HEK293 (cell line): ENCODE measurements at regions not wholly inside any gene's neighbourhood (a gene's known extent, or its start where the extent isn't known, plus 50 kb on each side); places are given as distances from the start of the nearest gene placed in this dataset.

Experiments
- CTCF ChIA-PET: fragments of 350-600 bp; formaldehyde crosslinking; extraction: SDS; loops from one replicate; lab custom pipeline; 2021; ENCODE audit warnings: antibody characterized with exemption; lab: Yijun Ruan, JAX
- POLR2A ChIA-PET: fragments of 300-600 bp; formaldehyde crosslinking; extraction: SDS; loops from one replicate; lab custom pipeline; 2020; ENCODE audit warnings: antibody characterized with exemption, inconsistent platforms; lab: Yijun Ruan, JAX
- H3K27ac ChIP-seq: fragments of 200-500 bp; sonication (Bioruptor generic); 2 replicates; pipeline ENCODE4 v1.5.1; 2014; ENCODE audit warnings: low read depth, low read length, control low read depth, inconsistent platforms; ENCODE audit errors: extremely low read depth
- H3K36me3 ChIP-seq, 2 experiments: fragments of 200-500 bp in 1 of 2; sonication (Bioruptor generic) in 1 of 2; 1 replicate in 1 of 2; 2 replicates in 1 of 2; pipeline ENCODE4 v1.5.1; 2014 to 2017; ENCODE audit warnings: inconsistent platforms in 2 of 2, low read length in 2 of 2; ENCODE audit not compliant: control insufficient read depth in 2 of 2, insufficient read depth in 1 of 2
- H3K4me1 ChIP-seq: fragments of 200-500 bp; sonication (Bioruptor generic); 2 replicates; pipeline ENCODE4 v1.5.1; 2014; ENCODE audit warnings: mild to moderate bottlenecking, low read length, inconsistent platforms; ENCODE audit not compliant: control insufficient read depth, insufficient read depth
- H3K4me3 ChIP-seq: 2 replicates; pipeline ENCODE4 v1.5.1; 2011; ENCODE audit warnings: low read depth, mild to moderate bottlenecking, control low read depth, low read length, moderate library complexity
- H3K9me3 ChIP-seq: fragments of 200-500 bp; sonication (Bioruptor generic); 2 replicates; pipeline ENCODE4 v1.5.1; 2014; ENCODE audit warnings: low read depth, low read length, inconsistent platforms; ENCODE audit not compliant: control insufficient read depth, insufficient read depth
- KLF17 ChIP-seq: fragments of 450-650 bp; formaldehyde crosslinking; IDR thresholded peaks from 2 replicates; pipeline ENCODE4 v1.5.1; 2016; ENCODE audit warnings: missing biosample characterization, missing genetic modification characterization
- ZEB2 ChIP-seq: fragments of 450-650 bp; formaldehyde crosslinking; IDR thresholded peaks from 2 replicates; pipeline ENCODE4 v1.5.1; 2016; ENCODE audit warnings: missing biosample characterization, missing genetic modification characterization
- ZNF146 ChIP-seq: fragments of 450-650 bp; formaldehyde crosslinking; IDR thresholded peaks from 2 replicates; pipeline ENCODE4 v1.5.1; 2016; ENCODE audit warnings: missing biosample characterization, missing genetic modification characterization
- ZNF274 ChIP-seq, 2 experiments: fragments of 200-500 bp in 1 of 2; fragments of 450-650 bp in 1 of 2; sonication (Bioruptor generic) in 1 of 2; formaldehyde crosslinking in 1 of 2; IDR thresholded peaks; 2 replicates each; pipeline versions ENCODE4 v1.5.1 to v1.6.1; 2014 to 2016; ENCODE audit warnings: borderline replicate concordance in 1 of 2, inconsistent platforms in 1 of 2, low read length in 1 of 2, missing biosample characterization in 1 of 2, missing genetic modification characterization in 1 of 2
- ZNF350 ChIP-seq: fragments of 450-650 bp; formaldehyde crosslinking; IDR thresholded peaks from 2 replicates; pipeline ENCODE4 v1.5.0; 2017; ENCODE audit warnings: missing biosample characterization, mild to moderate bottlenecking, missing genetic modification characterization
- ZNF423 ChIP-seq: fragments of 450-650 bp; formaldehyde crosslinking; IDR thresholded peaks from 2 replicates; pipeline ENCODE4 v1.5.1; 2016; ENCODE audit warnings: missing biosample characterization, missing genetic modification characterization
- ZNF521 ChIP-seq: fragments of 450-650 bp; formaldehyde crosslinking; IDR thresholded peaks from 2 replicates; pipeline ENCODE4 v1.5.1; 2017; ENCODE audit warnings: missing biosample characterization, mild to moderate bottlenecking, missing genetic modification characterization
- ZNF704 ChIP-seq: fragments of 450-650 bp; formaldehyde crosslinking; IDR thresholded peaks from 2 replicates; pipeline ENCODE4 v1.5.1; 2016; ENCODE audit warnings: missing biosample characterization, missing genetic modification characterization
- ZNF776 ChIP-seq: fragments of 450-650 bp; formaldehyde crosslinking; IDR thresholded peaks from 2 replicates; pipeline ENCODE4 v1.5.0; 2017; ENCODE audit warnings: missing biosample characterization, missing genetic modification characterization, borderline replicate concordance
- TF ChIP-seq, protein P1 (sequence below): fragments of 450-650 bp; formaldehyde crosslinking; IDR thresholded peaks from 2 replicates; pipeline ENCODE4 v1.5.1; 2017; ENCODE audit warnings: missing biosample characterization, missing genetic modification characterization
- TF ChIP-seq, protein P2 (sequence below): fragments of 450-650 bp; formaldehyde crosslinking; conservative IDR thresholded peaks from 2 replicates; pipeline ENCODE4 v1.5.1; 2016; ENCODE audit warnings: low read depth, missing biosample characterization, missing genetic modification characterization
- TF ChIP-seq, protein P3 (sequence below): fragments of 450-650 bp; formaldehyde crosslinking; IDR thresholded peaks from 2 replicates; pipeline ENCODE4 v1.5.1; 2017; ENCODE audit warnings: missing biosample characterization, missing genetic modification characterization
- TF ChIP-seq, protein P4 (sequence below): fragments of 450-650 bp; formaldehyde crosslinking; IDR thresholded peaks from 2 replicates; pipeline ENCODE4 v1.5.1; 2016; ENCODE audit warnings: missing biosample characterization, missing genetic modification characterization

DNA sequence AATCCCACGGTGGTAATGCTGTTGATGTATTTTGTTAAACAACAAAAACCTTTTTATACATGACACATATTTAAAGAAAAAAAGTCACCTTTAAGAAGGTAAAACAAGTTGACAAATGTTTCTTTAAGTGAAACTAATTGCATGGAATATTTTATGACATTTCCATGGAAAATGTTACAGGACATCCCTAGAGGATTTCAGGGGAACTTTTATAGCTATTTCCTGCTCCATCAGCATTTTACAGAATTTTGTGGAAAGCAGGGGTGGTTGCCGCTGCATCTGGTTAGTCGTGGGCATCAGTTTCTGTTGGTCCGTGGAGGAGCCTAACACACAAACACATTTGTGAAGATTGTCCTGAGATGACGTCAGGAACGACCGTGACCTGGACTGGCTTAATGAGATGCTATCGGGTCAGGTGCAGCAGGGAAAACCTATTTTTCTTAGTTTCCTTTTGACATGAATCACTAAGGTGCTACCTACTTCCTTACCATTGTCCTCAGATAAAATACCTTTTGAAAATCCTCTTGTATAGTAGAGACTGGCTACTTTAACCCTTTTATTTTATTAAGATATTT is 305.1 kb downstream of the MAP2K6 start (continued):
- TF ChIP-seq, protein P1, sequence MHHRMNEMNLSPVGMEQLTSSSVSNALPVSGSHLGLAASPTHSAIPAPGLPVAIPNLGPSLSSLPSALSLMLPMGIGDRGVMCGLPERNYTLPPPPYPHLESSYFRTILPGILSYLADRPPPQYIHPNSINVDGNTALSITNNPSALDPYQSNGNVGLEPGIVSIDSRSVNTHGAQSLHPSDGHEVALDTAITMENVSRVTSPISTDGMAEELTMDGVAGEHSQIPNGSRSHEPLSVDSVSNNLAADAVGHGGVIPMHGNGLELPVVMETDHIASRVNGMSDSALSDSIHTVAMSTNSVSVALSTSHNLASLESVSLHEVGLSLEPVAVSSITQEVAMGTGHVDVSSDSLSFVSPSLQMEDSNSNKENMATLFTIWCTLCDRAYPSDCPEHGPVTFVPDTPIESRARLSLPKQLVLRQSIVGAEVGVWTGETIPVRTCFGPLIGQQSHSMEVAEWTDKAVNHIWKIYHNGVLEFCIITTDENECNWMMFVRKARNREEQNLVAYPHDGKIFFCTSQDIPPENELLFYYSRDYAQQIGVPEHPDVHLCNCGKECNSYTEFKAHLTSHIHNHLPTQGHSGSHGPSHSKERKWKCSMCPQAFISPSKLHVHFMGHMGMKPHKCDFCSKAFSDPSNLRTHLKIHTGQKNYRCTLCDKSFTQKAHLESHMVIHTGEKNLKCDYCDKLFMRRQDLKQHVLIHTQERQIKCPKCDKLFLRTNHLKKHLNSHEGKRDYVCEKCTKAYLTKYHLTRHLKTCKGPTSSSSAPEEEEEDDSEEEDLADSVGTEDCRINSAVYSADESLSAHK (tag by site-specific recombination) = no peak
- TF ChIP-seq ZNF704 = no peak

DNA sequence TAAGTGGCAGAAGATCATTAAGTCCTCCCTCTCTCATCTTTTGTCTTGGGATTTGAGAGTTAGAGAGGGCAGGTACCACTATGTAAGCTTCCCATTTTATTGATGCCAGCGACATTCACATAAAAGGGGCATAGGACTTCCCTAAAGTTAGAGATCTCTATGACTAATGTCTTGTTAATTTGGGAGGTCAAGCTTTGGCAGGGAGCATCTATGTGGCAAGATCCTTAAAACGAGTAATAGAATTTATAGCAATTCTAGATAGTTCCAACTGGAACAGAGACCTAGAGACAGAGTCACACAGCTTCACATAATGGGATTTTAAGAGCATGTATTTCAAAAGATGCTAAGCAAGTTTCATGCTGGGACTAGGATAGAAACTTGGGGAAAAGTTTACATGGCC is 308.0 kb downstream of the MAP2K6 start:
- H3K4me3 ChIP-seq = no peak overlapping the region
- H3K4me1 ChIP-seq = no peaks in the 10 kb centered on the region
- no peak overlapping the region for H3K27ac ChIP-seq
- TF ChIP-seq ZNF521 (no peak), ZNF776 (no peak), ZNF146 (tag by site-specific recombination) (no peak)
- no peaks in the 10 kb centered on the region for H3K36me3 ChIP-seq
- H3K9me3 ChIP-seq = no peaks in the 10 kb centered on the region
- CTCF ChIA-PET = interaction anchor here (1.7 to 2.2 kb wide), 2 partner anchors 116 to 422 kb away, joined by 6 to 9 read pairs; no protein-coding TSS in a partner anchor
- POLR2A ChIA-PET = no interaction called here

GRCh38 chr17:69723316-69723715 is 308.8 kb downstream of the MAP2K6 start:
- CTCF ChIA-PET = interaction anchor here (0.5 to 2.2 kb wide), 6 partner anchors 116 to 1861 kb away, joined by 3 to 9 read pairs (median 4); no protein-coding TSS in a partner anchor
- POLR2A ChIA-PET = interaction anchor here (0.7 kb wide), 1 partner anchor 39 kb away, joined by 4 read pairs; no protein-coding TSS in a partner anchor
- H3K4me1 ChIP-seq = no peaks in the 10 kb centered on the region
- no peak overlapping the region for H3K4me3 ChIP-seq
- no peaks in the 10 kb centered on the region for H3K36me3 ChIP-seq
- no peaks in the 10 kb centered on the region for H3K9me3 ChIP-seq
- H3K27ac ChIP-seq = no peak overlapping the region
- TF ChIP-seq ZNF704 (no peak), ZEB2 (tag by site-specific recombination) (no peak), KLF17 (no peak), ZNF350 (tag by site-specific recombination) (no peak), ZNF423 (tag by site-specific recombination) (no peak), ZNF274 (IDR thresholded peaks at IDR 0.05; ENCODE audit: low read length) (no peak), ZNF274 (tag by site-specific recombination; IDR thresholded peaks at IDR 0.05; ENCODE audit: borderline replicate concordance) (no peak)
- TF ChIP-seq, protein P2, sequence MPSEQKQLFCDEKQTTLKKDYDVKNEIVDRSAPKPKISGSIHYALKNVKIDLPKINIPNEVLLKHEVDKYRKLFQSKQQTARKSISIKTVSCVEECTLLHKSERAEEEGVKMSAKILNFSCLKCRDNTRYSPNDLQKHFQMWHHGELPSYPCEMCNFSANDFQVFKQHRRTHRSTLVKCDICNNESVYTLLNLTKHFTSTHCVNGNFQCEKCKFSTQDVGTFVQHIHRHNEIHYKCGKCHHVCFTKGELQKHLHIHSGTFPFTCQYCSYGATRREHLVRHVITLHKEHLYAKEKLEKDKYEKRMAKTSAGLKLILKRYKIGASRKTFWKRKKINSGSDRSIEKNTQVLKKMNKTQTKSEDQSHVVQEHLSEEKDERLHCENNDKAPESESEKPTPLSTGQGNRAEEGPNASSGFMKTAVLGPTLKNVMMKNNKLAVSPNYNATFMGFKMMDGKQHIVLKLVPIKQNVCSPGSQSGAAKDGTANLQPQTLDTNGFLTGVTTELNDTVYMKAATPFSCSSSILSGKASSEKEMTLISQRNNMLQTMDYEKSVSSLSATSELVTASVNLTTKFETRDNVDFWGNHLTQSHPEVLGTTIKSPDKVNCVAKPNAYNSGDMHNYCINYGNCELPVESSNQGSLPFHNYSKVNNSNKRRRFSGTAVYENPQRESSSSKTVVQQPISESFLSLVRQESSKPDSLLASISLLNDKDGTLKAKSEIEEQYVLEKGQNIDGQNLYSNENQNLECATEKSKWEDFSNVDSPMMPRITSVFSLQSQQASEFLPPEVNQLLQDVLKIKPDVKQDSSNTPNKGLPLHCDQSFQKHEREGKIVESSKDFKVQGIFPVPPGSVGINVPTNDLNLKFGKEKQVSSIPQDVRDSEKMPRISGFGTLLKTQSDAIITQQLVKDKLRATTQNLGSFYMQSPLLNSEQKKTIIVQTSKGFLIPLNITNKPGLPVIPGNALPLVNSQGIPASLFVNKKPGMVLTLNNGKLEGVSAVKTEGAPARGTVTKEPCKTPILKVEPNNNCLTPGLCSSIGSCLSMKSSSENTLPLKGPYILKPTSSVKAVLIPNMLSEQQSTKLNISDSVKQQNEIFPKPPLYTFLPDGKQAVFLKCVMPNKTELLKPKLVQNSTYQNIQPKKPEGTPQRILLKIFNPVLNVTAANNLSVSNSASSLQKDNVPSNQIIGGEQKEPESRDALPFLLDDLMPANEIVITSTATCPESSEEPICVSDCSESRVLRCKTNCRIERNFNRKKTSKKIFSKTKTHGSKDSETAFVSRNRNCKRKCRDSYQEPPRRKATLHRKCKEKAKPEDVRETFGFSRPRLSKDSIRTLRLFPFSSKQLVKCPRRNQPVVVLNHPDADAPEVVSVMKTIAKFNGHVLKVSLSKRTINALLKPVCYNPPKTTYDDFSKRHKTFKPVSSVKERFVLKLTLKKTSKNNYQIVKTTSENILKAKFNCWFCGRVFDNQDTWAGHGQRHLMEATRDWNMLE (tag by site-specific recombination) = no peak
- TF ChIP-seq, protein P3, sequence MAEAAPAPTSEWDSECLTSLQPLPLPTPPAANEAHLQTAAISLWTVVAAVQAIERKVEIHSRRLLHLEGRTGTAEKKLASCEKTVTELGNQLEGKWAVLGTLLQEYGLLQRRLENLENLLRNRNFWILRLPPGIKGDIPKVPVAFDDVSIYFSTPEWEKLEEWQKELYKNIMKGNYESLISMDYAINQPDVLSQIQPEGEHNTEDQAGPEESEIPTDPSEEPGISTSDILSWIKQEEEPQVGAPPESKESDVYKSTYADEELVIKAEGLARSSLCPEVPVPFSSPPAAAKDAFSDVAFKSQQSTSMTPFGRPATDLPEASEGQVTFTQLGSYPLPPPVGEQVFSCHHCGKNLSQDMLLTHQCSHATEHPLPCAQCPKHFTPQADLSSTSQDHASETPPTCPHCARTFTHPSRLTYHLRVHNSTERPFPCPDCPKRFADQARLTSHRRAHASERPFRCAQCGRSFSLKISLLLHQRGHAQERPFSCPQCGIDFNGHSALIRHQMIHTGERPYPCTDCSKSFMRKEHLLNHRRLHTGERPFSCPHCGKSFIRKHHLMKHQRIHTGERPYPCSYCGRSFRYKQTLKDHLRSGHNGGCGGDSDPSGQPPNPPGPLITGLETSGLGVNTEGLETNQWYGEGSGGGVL (tag by site-specific recombination) = no peak
- TF ChIP-seq, protein P4, sequence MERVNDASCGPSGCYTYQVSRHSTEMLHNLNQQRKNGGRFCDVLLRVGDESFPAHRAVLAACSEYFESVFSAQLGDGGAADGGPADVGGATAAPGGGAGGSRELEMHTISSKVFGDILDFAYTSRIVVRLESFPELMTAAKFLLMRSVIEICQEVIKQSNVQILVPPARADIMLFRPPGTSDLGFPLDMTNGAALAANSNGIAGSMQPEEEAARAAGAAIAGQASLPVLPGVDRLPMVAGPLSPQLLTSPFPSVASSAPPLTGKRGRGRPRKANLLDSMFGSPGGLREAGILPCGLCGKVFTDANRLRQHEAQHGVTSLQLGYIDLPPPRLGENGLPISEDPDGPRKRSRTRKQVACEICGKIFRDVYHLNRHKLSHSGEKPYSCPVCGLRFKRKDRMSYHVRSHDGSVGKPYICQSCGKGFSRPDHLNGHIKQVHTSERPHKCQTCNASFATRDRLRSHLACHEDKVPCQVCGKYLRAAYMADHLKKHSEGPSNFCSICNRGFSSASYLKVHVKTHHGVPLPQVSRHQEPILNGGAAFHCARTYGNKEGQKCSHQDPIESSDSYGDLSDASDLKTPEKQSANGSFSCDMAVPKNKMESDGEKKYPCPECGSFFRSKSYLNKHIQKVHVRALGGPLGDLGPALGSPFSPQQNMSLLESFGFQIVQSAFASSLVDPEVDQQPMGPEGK (tag by site-specific recombination) = no peak
